NCI-H2081 treated with DMSO at 0.1 percent for 48 hours (cell line): ENCODE measurements at regions not wholly inside any gene's neighbourhood (a gene's known extent, or its start where the extent isn't known, plus 50 kb on each side); places are given as distances from the start of the nearest gene placed in this dataset.

Source experiments
- DNase-seq: peaks from one replicate; lab custom pipeline; 2025; lab: John Stamatoyannopoulos, UW

DNA sequence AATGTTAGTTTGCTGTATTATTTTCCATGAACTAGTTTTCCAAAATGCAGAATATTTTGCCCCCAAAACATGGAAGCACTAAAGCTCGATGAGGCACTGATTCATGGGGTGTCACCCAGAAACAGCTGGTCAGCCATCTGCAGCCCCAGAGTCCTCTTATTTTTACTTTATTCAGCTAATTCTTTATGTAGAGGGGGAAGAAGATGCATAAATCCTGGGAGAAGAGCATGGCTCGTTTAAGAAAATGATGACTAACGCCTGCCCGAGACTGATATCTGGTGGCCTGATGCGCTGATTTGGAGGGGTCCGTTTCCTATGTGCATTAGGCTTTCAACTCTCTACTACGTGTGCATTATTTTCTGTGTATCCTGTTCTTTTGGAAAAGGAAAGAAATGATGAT, 390.3 kb upstream of the MEF2C start:
- no peak for DNase-seq

GRCh38 chr5:89270901-89271300, 387.9 kb upstream of the MEF2C start:
- no peak for DNase-seq

- DNase-seq, result no peak
Measured at GRCh38 chr5:89269721-89270120, 386.7 kb upstream of the MEF2C start.

DNA sequence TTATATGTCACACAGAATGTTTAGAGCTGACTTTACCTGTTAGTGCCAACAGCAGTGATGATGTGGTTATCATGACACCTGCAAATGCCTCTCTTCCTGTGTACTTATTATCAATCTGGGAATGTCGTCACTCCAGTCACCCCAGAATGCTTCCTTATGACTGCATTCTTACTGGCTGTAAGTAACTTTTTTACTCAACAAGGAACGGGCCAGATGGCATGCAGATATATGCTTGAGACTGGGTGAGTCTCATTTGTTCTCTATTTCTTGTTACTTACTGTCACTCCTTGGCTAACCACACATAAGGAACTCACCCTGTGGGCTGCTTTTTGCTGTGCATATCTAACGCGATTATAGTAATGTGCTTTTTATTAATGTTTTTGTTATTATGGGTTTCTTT, 385.5 kb upstream of the MEF2C start:
- DNase-seq, result no peak

- DNase-seq, result no peak
Measured at GRCh38 chr5:89267788-89268187, 384.8 kb upstream of the MEF2C start.

DNA sequence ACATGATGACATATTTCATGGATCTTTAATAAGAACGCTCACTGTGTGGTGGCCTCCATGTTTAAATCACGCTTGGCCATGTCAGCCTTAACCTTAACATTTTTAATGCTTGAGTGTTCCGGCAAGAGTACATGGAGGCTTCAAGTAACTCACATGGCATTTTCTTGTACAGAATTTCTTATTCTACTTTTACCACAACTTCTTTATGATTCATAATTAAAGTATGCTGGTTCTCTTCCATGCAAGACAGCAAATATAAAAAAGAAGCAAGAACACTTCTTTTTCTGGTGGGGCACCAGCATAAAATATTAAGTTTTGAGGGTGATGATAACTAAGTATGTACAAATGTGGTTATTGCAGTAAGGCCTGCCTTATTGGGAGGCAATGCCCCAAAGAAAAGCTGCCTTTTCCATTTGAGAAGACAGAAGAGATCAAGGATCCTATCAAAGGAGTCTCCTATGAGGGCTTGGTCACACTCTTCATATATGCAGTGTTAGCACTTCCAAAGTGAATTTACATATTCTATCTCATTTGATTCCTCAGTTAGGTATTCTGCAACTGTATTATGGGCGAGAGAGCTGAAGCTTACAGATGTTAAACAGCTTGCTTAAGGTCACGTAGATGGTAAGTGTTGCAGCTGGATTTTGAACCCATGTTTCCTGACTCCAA, 382.7 kb upstream of the MEF2C start:
- no peak for DNase-seq

DNA sequence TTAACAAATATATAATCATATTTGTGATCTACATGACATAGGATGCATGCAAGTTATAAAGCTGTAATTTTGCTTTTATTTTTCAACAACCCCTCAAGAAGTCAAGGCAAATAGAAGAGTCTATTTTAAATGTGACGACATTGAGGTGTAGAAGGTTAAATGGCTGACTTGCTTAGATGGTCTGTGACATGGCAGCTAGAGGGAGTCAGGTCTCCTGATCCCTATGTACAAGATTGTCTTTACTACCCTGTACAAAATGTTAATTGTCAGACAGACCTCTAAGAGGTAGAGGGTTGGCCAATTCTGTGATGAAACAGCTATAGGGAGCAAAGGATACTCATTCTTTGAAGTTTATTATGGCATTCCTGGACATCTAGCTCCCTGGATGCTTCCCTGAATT, 380.9 kb upstream of the MEF2C start:
- DNase-seq, result no peak

DNA sequence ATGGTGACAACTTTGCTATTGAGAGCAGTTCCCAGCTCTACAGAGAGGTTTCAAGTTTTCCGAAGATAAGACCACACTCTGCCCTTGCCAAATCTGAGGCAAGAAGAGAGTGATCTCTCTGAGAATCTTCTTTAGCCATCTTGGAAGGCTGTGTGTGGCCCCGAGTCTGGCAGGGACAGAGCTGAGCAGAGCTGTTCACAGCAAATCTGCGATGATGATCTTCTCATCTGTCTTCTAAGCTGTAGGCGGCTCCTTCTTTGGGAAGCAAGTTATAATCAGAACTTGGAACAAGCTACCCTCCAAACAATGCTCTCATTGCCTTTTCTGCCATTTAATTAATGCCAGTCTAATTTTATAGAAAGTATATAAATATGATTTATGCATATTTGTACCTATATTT, 379.0 kb upstream of the MEF2C start:
- no peak for DNase-seq

GRCh38 chr5:89260254-89260653, 377.3 kb upstream of the MEF2C start:
- no peak for DNase-seq

GRCh38 chr5:89255845-89256463, 373.0 kb upstream of the MEF2C start:
- DNase-seq, result no peak

GRCh38 chr5:89253666-89254352, 370.8 kb upstream of the MEF2C start:
- no peak for DNase-seq

DNA sequence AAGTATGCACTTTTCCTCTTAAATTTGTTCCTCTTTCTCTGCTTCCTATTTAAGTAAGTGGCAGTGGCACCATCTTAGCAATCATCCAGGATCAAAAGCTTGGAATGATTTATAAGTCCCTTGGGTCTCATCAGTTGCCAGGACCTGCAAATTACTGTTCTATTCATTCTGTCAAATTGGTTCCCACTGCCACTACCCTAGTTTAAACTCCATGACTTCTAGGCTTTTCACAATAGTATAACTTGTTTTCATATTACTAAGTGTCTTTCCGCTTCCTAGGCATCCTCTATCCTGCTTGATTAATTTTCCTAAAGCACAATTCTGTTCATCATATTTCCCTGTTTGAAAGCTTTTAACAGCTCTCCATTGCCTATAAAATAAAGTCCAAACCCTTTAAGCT, 363.9 kb upstream of the MEF2C start:
- DNase-seq, result no peak

DNA sequence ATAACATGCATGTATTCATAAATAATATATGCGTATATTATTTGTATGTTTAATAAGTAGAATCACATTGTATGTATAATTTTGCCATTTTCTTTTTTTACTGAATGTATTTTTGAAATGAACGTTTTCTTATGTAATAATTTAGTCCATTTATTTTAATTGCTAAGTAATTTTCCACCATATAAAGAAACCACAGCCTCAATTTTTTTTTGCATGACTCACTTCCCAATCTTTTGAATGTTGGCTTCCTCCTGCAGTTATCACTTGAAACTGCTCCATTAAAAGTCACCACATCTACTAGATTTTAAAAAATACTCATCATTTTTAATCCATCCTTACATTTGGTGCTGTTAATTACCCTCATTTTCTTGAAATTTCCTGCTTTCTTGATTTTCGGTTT, 363.3 kb upstream of the MEF2C start:
- no peak for DNase-seq

- DNase-seq, result no peak
Measured at GRCh38 chr5:89243611-89244010, 360.6 kb upstream of the MEF2C start.

- no peak for DNase-seq
Measured at GRCh38 chr5:89241186-89241585, 358.2 kb upstream of the MEF2C start.

GRCh38 chr5:89236900-89237299, 353.9 kb upstream of the MEF2C start:
- DNase-seq, result no peak

DNA sequence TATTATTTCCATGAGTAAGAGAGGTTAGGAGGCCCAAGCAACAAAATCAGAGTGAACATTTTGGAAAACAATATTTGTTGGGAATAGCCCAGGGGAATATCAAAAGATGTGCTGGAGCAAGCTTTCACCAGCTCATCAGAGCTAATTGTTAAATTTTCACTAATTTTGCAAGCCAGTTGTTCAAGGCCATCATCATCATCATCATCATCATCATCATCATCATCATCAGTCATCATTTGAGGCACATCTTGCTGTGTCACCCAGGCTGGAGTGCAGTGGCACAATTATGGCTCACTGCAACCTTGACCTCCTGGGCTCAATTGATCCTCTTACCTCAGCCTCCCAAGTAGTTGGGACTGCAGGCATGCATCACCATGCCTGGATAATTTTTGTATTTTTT, 350.5 kb upstream of the MEF2C start:
- DNase-seq, result no peak

DNA sequence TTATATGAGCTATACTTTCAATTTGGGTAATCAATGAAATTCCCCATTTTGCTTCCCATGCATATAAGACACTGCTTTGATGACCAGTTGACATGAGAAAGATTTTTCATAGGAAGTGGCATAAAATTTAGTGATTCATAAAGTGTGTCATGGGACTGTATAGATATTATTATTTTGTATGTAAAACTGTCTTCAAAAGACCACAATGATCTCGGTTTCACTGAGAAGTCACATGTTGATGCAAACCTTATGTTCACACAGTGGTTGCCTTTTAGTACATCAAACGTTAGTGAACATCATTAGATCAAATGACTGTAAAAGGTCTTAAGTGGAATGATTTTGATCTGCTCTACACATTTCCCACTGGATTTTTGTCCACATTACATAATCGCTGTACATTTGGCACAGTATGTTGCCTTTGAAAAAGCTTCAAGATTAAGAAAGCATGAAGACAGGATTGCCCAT, 349.2 kb upstream of the MEF2C start:
- no peak for DNase-seq

DNA sequence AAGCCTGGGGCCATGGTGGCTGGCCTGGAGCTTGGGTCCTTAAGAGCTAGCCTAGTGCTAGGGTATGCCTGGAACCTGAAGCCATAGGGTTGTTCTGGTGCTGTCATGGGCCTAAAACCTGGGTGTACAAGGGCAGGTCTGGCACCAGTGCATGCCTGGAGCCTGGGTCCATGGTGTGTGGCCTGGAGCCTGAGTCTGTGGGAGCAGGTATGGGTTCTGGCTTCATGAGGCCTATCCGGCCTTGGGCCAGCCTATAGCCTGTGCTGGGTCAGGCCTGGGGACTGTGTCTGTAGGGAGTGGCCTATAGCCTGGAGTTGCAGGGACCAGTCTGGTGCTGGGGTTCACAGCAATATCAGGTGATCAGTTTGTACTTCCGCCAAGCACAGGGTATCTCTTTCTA, 347.2 kb upstream of the MEF2C start:
- DNase-seq, result no peak

DNA sequence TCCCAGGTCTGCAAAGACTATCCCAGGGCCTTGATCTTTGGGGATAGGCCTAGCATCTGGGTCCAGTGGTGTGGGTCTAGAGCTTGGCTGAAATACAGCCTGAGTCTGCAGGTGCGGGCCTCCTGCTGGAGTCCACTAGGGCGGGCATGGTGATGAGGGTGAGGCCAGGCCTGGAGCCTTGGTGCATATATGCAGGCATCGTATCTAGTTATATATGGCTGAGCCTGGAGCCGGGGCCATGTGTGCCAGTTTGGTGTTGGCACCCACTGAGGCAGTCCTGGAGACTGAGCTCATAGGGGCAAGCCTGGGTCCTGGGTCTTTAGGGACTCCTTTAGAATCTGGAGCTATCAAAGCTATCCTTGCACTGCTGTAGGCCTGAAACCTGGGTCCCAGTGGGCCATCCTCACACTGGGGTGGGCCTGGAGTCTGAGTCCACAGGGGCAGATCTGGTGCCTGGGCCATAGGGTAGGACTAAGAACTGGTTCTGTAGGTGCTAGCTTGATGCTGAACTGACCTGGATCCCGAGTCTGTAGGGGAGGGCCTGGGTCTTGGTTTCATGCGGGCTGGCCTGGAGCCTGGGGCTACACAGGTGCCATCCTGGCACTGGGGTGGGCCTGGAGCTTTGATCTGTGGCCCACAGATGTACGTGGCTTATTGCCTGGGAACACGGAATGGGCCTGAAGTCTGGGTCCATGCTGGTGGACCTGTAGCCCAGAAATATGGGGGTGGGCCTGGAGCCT, 346.5 kb upstream of the MEF2C start:
- no peak for DNase-seq

- no peak for DNase-seq
Measured at GRCh38 chr5:89228355-89228754, 345.4 kb upstream of the MEF2C start.

DNA sequence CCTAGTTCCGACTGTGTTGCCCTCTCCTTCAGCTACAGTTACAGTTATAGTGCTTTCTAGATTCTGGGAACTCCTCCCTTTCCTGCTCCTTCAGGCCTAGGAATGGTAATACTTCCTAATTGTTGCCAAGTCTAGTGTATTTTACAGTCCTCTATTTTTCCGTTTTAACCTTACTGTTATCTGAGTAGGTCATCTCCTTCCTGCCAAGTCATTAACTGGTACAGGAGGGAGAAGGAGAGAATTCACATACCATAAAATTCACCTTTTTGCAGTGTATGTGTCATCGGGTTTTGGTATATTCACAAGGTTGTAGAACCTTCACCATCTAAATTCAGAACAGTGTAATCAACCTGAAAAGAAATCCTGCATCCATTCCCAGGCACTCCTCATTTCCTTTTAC, 335.4 kb upstream of the MEF2C start:
- no peak for DNase-seq

GRCh38 chr5:89216606-89217005, 333.6 kb upstream of the MEF2C start:
- no peak for DNase-seq
